Prostate gland (tissue), 2 donors: ENCODE measurements at regions not wholly inside any gene's neighbourhood (a gene's known extent, or its start where the extent isn't known, plus 50 kb on each side); places are given as distances from the start of the nearest gene placed in this dataset.
"Not testable (repeated sequence)": the region's sequence is repeated elsewhere in the genome, so short reads cannot be mapped to it uniquely, and the experiment has no call there.

Experiments
- DNase-seq: peaks from one replicate; pipeline ENCODE4 v3.0.0-alpha.2; 2019; ENCODE audit warnings: low spot score
- H3K27ac ChIP-seq, 2 donors: fragments of 200-600 bp; sonication (generic); 2 replicates each; pipeline ENCODE4 v1.5.1; 2017 to 2019
- H3K27me3 ChIP-seq: fragments of 200-600 bp; sonication (generic); replicated peaks from 2 replicates; pipeline ENCODE4 v1.5.1; 2019; ENCODE audit not compliant: insufficient read depth
- H3K36me3 ChIP-seq, 2 donors: fragments of 200-600 bp; sonication (generic); 1 replicate in 1 of 2; 2 replicates in 1 of 2; pipeline versions ENCODE4 v1.5.1 to v1.8.1; 2017 to 2019
- H3K4me1 ChIP-seq: fragments of 200-600 bp; sonication (generic); replicated peaks from 2 replicates; pipeline ENCODE4 v1.5.1; 2019
- H3K4me3 ChIP-seq, 2 donors: fragments of 200-600 bp; sonication (generic); 2 replicates each; pipeline ENCODE4 v1.5.1; 2017 to 2019
- H3K9me3 ChIP-seq: fragments of 200-600 bp; sonication (generic); 2 replicates; pipeline ENCODE4 v1.5.1; 2017
- CTCF ChIP-seq, 4 experiments: fragments of 200-600 bp in 2 of 4; fragments of 450-650 bp in 2 of 4; sonication (generic) in 2 of 4; IDR thresholded peaks; 1 replicate in 3 of 4; 2 replicates in 1 of 4; pipeline ENCODE4 v1.5.1; 2016 to 2019; ENCODE audit warnings: antibody characterized with exemption in 4 of 4, mild to moderate bottlenecking in 2 of 4, moderate library complexity in 2 of 4
- POLR2A ChIP-seq: fragments of 450-650 bp; IDR thresholded peaks from one replicate; pipeline ENCODE4 v1.6.1; 2016; ENCODE audit warnings: antibody characterized with exemption, mild to moderate bottlenecking
- POLR2AphosphoS5 ChIP-seq: sonication (generic); formaldehyde crosslinking; IDR thresholded peaks from one replicate; pipeline ENCODE4 v1.6.1; 2017; ENCODE audit warnings: antibody characterized with exemption
- WGBS: methylation state at CpG from one replicate; pipeline ENCODE4 v1.1.5; 2018; 5-methylcytosine and 5-hydroxymethylcytosine counted together
- intact Hi-C: fragments of 100-400 bp; cut with DNase I; formaldehyde crosslinking; loops from one replicate; pipeline ENCODE4 v1.14.2; 2022

- Histone ChIP-seq H3K27me3 (no peaks in the 10 kb centered on the region), H3K4me1 (no peaks in the 10 kb centered on the region), H3K36me3 (no peaks in the 10 kb centered on the region), H3K9me3 (no peaks in the 10 kb centered on the region), H3K27ac (no peak overlapping the region), H3K4me3 (no peak overlapping the region)
- no peak for DNase-seq
- TF ChIP-seq POLR2AphosphoS5: no peak
- no peak for TF ChIP-seq POLR2A
- TF ChIP-seq CTCF (IDR thresholded peaks at IDR 0.05): no peak
- intact Hi-C loops: no loop called here
Observed at GRCh38 chr20:29419378-29419777, 1838.1 kb upstream of the DEFB115 start.

- Histone ChIP-seq H3K4me1 (no peaks in the 10 kb centered on the region), H3K27me3 (peaks cover 2% of the 10 kb centered on the region), H3K4me3 (no peak overlapping the region), H3K27ac (no peak overlapping the region), H3K9me3 (no peaks in the 10 kb centered on the region), H3K36me3 (no peaks in the 10 kb centered on the region)
- no peak for DNase-seq
- intact Hi-C loops: no loop called here
- WGBS: 17% methylated on average over 38 of the region's 38 CpGs
- TF ChIP-seq POLR2A: no peak
- no peak for TF ChIP-seq CTCF (IDR thresholded peaks at IDR 0.05)
- TF ChIP-seq POLR2AphosphoS5: no peak
Observed at GRCh38 chr20:29427201-29428060, 1830.0 kb upstream of the DEFB115 start.

GRCh38 chr20:29430531-29430930 is 1826.9 kb upstream of the DEFB115 start:
- H3K27ac ChIP-seq: no peak overlapping the region
- DNase-seq: no peak
- H3K4me3 ChIP-seq: no peak overlapping the region
- H3K4me1 ChIP-seq: no peaks in the 10 kb centered on the region
- H3K36me3 ChIP-seq: no peaks in the 10 kb centered on the region
- TF ChIP-seq POLR2A (no peak), POLR2AphosphoS5 (no peak), CTCF (IDR thresholded peaks at IDR 0.05) (no peak)
- intact Hi-C loops: no loop called here
- 16% methylated on average over 40 of the region's 43 CpGs for WGBS
- H3K27me3 ChIP-seq: peaks cover 2% of the 10 kb centered on the region
- no peaks in the 10 kb centered on the region for H3K9me3 ChIP-seq

- H3K4me3 ChIP-seq, H3K36me3 ChIP-seq, H3K9me3 ChIP-seq, H3K4me1 ChIP-seq, intact Hi-C loops, DNase-seq, H3K27ac ChIP-seq, H3K27me3 ChIP-seq: not testable (repeated sequence)
- WGBS: 42% methylated on average over 3 of the region's 3 CpGs
Observed at GRCh38 chr20:29440721-29441120, 1816.7 kb upstream of the DEFB115 start.

- H3K4me3 ChIP-seq, H3K27ac ChIP-seq, H3K36me3 ChIP-seq, H3K9me3 ChIP-seq, H3K27me3 ChIP-seq, intact Hi-C loops, H3K4me1 ChIP-seq: not testable (repeated sequence)
- DNase-seq: peak; percentile 47
- 11% methylated on average over 7 of the region's 7 CpGs for WGBS
- peak; percentile 50 to 80 (median 58) for TF ChIP-seq CTCF (IDR thresholded peaks at IDR 0.05)
Observed at GRCh38 chr20:29443206-29443781, 1814.2 kb upstream of the DEFB115 start.
